Skeletal muscle tissue (tissue), 3 donors: ENCODE measurements at regions not wholly inside any gene's neighbourhood (a gene's known extent, or its start where the extent isn't known, plus 50 kb on each side); places are given as distances from the start of the nearest gene placed in this dataset.

Source experiments
- H3K27ac ChIP-seq: one replicate; pipeline ENCODE4 v1.7.0; 2013; ENCODE audit warnings: mild to moderate bottlenecking, low read depth, low read length, inconsistent platforms
- H3K27me3 ChIP-seq, 3 donors: one replicate each; pipeline ENCODE4 v1.7.0; 2013; ENCODE audit warnings: low read length in 3 of 3; ENCODE audit not compliant: control insufficient read depth in 3 of 3, insufficient read depth in 3 of 3
- H3K36me3 ChIP-seq, 3 donors: one replicate each; pipeline ENCODE4 v1.7.0; 2013; ENCODE audit warnings: low read length in 3 of 3; ENCODE audit not compliant: control insufficient read depth in 3 of 3, insufficient read depth in 3 of 3
- H3K4me1 ChIP-seq, 3 donors: one replicate each; pipeline ENCODE4 v1.7.0; 2013; ENCODE audit warnings: low read length in 3 of 3, mild to moderate bottlenecking in 3 of 3; ENCODE audit not compliant: control insufficient read depth in 3 of 3, insufficient read depth in 3 of 3
- H3K4me3 ChIP-seq, 3 donors: one replicate each; pipeline ENCODE4 v1.7.0; 2013; ENCODE audit warnings: low read length in 3 of 3
- H3K9ac ChIP-seq, 3 donors: one replicate each; pipeline ENCODE4 v1.7.0; 2013; ENCODE audit warnings: low read length in 3 of 3, mild to moderate bottlenecking in 3 of 3, moderate library complexity in 2 of 3, low read depth in 1 of 3
- H3K9me3 ChIP-seq, 3 donors: one replicate each; pipeline ENCODE4 v1.7.0; 2013; ENCODE audit warnings: low read length in 3 of 3; ENCODE audit not compliant: control insufficient read depth in 3 of 3
- donor health status: Osteomylitis.

DNA sequence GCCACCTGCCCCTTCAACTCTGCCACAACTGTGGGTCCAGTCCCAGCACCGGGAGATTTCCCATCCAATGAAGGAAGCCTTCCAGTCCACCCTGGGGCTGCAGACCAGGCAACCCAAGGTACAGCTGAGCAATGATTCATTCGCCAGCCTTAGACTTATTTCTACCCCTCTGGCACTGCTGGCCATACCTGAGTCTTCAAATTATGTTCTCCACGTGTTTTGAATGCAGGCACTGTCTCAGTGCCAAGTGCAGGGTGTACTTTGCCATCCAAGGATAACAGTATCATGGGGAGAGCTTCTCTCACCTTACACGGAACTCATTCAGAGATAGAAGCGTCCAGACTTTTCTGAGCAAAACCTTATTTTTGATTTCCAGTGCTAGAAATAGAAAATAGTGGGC, 175.6 kb downstream of the ZFP64 start:
- Histone ChIP-seq H3K36me3 (no peaks in the 10 kb centered on the region), H3K4me1 (no peaks in the 10 kb centered on the region), H3K27me3 (no peaks in the 10 kb centered on the region), H3K27ac (no peak overlapping the region), H3K9ac (no peak overlapping the region), H3K4me3 (no peak overlapping the region), H3K9me3 (peaks cover 0 to 4% (median 4%) of the 10 kb centered on the region in 3 donors)

- H3K9me3 ChIP-seq = peaks cover 6 to 8% (median 8%) of the 10 kb centered on the region in 3 donors
- H3K9ac ChIP-seq = no peak overlapping the region
- no peaks in the 10 kb centered on the region for H3K36me3 ChIP-seq
- H3K27me3 ChIP-seq = no peaks in the 10 kb centered on the region
- H3K4me1 ChIP-seq = no peaks in the 10 kb centered on the region
- no peak overlapping the region for H3K4me3 ChIP-seq
- no peak overlapping the region for H3K27ac ChIP-seq
These were observed 176.4 kb downstream of the ZFP64 start for GRCh38 chr20:52015155-52015554.

GRCh38 chr20:52012079-52012478, 179.5 kb downstream of the ZFP64 start:
- no peak overlapping the region for H3K9ac ChIP-seq
- H3K4me1 ChIP-seq = no peaks in the 10 kb centered on the region
- no peak overlapping the region for H3K4me3 ChIP-seq
- H3K36me3 ChIP-seq = no peaks in the 10 kb centered on the region
- peaks cover 6 to 9% (median 8%) of the 10 kb centered on the region in 3 donors for H3K9me3 ChIP-seq
- H3K27ac ChIP-seq = no peak overlapping the region
- no peaks in the 10 kb centered on the region for H3K27me3 ChIP-seq

DNA sequence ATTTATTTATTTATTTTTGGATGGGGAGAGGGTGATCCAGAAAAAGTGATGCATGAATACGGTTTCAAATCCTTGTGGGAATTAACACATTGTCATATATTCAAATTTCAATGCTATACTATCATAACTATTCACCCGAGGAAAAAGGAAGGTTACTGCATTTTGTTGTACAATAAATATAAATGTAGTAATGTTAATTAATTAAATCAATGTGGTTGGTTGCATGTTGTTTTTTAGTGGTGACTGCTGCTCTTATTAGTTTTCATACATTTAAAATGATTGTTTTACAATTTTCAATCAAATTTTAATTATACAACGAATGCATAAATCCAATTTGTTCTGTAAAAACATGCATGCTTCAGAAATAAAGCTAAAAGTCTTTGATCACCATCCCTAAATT, 180.5 kb downstream of the ZFP64 start:
- Histone ChIP-seq H3K27ac (no peak overlapping the region), H3K4me1 (no peaks in the 10 kb centered on the region), H3K4me3 (no peak overlapping the region), H3K9me3 (peaks cover 6 to 9% (median 8%) of the 10 kb centered on the region in 3 donors), H3K27me3 (no peaks in the 10 kb centered on the region), H3K9ac (no peak overlapping the region), H3K36me3 (no peaks in the 10 kb centered on the region)

GRCh38 chr20:52010541-52010940, 181.0 kb downstream of the ZFP64 start:
- H3K27ac ChIP-seq = no peak overlapping the region
- H3K4me3 ChIP-seq = no peak overlapping the region
- H3K27me3 ChIP-seq = no peaks in the 10 kb centered on the region
- no peaks in the 10 kb centered on the region for H3K4me1 ChIP-seq
- H3K9me3 ChIP-seq = peaks cover 6 to 9% (median 8%) of the 10 kb centered on the region in 3 donors
- H3K9ac ChIP-seq = no peak overlapping the region
- no peaks in the 10 kb centered on the region for H3K36me3 ChIP-seq

DNA sequence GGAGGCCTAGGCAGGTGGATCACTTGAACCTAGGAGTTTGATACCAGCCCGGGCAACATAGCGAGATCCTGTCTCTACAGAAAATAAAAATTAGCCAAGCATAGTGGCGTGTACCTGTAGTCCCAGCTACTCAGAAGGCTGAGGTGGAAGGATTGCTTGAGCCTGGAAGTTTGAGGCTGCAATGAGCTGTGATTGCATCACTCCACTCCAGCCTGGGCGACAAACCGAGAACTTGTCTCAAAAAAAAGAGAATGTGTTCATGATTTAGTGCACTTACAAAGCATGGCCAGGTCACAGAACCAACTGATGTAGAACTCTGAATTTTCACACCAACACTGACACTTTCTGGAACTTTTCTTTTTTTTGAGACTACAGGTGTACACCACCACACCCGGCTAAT, 182.7 kb downstream of the ZFP64 start:
- no peak overlapping the region for H3K27ac ChIP-seq
- no peak overlapping the region for H3K9ac ChIP-seq

DNA sequence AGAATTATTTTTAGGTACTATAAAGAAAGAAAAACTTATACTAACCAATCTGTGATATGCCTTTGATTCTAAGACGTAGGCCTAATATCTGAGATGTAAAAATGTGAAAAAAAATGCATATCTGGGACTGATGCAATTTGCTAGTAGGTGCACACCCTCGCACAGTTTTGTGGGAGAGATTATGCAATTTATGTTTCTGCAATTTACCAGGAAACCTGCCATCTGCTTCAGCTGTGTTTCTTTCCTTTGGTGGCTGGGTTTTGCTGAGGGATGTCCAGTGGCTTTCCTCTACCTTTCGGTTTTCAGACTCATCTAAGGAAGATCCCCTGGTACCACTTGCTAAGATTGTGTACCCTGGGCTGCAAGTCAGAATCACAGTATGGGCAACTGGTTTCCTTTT, 186.9 kb downstream of the ZFP64 start:
- H3K27me3 ChIP-seq = no peaks in the 10 kb centered on the region
- no peaks in the 10 kb centered on the region for H3K9me3 ChIP-seq
- H3K27ac ChIP-seq = no peak overlapping the region
- H3K9ac ChIP-seq = no peak overlapping the region
- no peak overlapping the region for H3K4me3 ChIP-seq
- no peaks in the 10 kb centered on the region for H3K36me3 ChIP-seq
- no peaks in the 10 kb centered on the region for H3K4me1 ChIP-seq

More for the DNA sequence above, 182.7 kb downstream of the ZFP64 start:
- no peaks in the 10 kb centered on the region for H3K27me3 ChIP-seq
- no peaks in the 10 kb centered on the region for H3K36me3 ChIP-seq
- H3K9me3 ChIP-seq = peaks cover 6 to 9% (median 8%) of the 10 kb centered on the region in 3 donors
- no peak overlapping the region for H3K4me3 ChIP-seq
- H3K4me1 ChIP-seq = no peaks in the 10 kb centered on the region

DNA sequence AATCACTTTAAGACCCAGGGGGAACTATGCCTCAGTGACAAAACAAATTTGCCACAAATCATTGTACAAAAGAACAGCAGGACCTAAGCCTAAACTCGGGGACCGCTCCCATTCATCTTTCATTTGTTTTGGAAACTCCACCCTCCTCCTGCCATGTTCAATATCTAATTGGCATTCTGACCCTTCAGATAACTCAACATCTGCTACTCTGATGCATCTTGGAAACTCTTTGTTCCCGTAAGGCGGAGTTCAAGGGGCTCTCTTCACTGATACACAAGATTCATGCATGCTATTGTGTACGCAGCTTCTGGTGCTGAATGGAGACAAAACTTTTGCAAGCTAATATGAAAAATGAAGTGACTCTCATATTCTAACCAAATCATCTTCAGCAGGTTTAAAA, 187.6 kb downstream of the ZFP64 start:
- Histone ChIP-seq H3K27me3 (no peaks in the 10 kb centered on the region), H3K36me3 (no peaks in the 10 kb centered on the region), H3K9ac (no peak overlapping the region), H3K4me1 (no peaks in the 10 kb centered on the region), H3K27ac (no peak overlapping the region), H3K9me3 (no peaks in the 10 kb centered on the region), H3K4me3 (no peak overlapping the region)

DNA sequence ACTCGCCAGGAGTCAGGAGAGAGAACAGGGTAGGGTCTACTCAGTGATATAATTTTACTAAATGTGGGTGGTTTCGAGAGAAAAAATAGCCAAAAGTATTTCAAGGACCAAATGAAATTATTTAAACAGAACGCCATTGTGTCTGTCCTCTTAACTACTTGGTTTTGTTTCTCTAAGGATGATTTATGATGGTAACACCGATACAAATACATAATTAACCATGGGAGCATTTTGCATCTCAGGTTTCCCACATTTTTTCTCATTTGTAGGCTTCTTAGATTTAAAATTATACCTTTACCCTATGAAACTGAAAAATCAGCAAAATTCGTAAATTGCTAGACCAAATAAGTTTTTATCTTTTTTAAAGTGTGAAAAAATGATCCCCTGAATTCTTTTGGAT, 188.2 kb downstream of the ZFP64 start:
- H3K4me3 ChIP-seq = no peak overlapping the region
- no peak overlapping the region for H3K27ac ChIP-seq
- H3K27me3 ChIP-seq = no peaks in the 10 kb centered on the region
- no peaks in the 10 kb centered on the region for H3K9me3 ChIP-seq
- H3K4me1 ChIP-seq = no peaks in the 10 kb centered on the region
- no peak overlapping the region for H3K9ac ChIP-seq
- H3K36me3 ChIP-seq = no peaks in the 10 kb centered on the region

- Histone ChIP-seq H3K36me3 (no peaks in the 10 kb centered on the region), H3K9me3 (no peaks in the 10 kb centered on the region), H3K27me3 (no peaks in the 10 kb centered on the region), H3K4me3 (no peak overlapping the region), H3K9ac (no peak overlapping the region), H3K4me1 (no peaks in the 10 kb centered on the region), H3K27ac (no peak overlapping the region)
These were observed 189.4 kb downstream of the ZFP64 start for GRCh38 chr20:52001999-52002666.
